Activated CD8-positive, alpha-beta memory T cell treated with anti-CD3 and anti-CD28 coated beads for 48 hours (primary cell): ENCODE measurements at regions not wholly inside any gene's neighbourhood (a gene's known extent, or its start where the extent isn't known, plus 50 kb on each side); places are given as distances from the start of the nearest gene placed in this dataset.
"Not testable (repeated sequence)": the region's sequence is repeated elsewhere in the genome, so short reads cannot be mapped to it uniquely, and the experiment has no call there.

Experiments
- DNase-seq, 3 experiments: peaks; one replicate each; pipeline ENCODE4 v3.0.0-alpha.2; 2020; ENCODE audit warnings: low read depth in 2 of 3, low spot score in 2 of 3

DNA sequence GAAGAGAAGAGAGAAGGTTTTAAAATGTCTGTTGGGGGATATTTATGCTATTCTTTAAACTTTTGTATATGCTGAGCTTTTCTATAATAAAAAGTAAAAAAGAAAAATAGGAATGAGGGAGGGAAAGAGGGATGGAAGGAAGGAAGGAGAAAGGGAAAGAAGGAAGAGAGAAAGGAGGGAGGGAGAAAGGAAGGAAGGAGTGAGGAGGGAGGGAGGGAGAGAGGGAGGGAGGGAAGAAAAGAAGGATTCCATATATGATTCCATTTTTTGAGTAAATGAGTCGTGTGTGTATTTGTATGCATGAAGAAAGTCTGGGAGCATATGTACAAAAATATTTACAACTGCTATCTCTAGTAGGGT, 120.9 kb upstream of the ZBTB40 start:
- DNase-seq: no peak

GRCh38 chr1:22331618-22332423, 119.8 kb upstream of the ZBTB40 start:
- DNase-seq: no peak

- DNase-seq: no peak
Observed at GRCh38 chr1:22332424-22332717, 119.3 kb upstream of the ZBTB40 start.

- DNase-seq: no peak
Observed at GRCh38 chr1:22332795-22333499, 118.7 kb upstream of the ZBTB40 start.

- DNase-seq: no peak
Observed at GRCh38 chr1:22333516-22334121, 118.0 kb upstream of the ZBTB40 start.

DNA sequence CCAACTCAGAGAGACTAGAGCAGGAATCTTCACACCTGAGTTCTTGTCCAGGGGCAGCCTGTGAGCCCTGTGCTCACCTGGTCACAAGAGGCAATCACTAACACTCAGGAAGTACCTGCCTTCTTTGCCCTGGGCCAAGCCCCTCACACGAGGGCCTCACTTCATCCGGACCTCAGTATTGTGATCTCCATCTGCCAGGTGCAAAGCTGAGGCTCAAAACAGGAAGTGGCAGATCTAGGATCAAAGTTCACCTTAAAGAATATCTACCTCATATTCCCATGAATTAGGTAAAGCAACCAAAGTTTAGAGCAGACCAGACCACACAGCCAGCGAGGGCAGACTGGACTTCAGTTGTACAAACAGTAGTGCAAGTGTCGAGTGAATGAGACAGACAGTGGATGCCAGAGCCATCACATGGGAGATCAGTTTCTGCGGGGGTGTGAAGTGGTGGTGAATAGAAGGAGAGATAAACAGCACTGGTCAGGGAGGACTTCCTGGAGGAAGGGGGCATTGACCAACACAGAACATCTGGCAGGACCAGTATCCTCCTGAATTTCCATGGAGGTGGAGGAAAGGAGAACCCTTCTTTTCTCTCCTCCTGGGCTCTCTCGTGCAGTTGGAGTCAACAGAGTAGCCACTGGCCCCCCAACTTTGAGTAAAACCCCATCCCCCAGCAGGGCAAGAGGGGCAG, 116.6 kb upstream of the ZBTB40 start:
- DNase-seq: no peak

- not testable (repeated sequence) for DNase-seq
Observed at GRCh38 chr1:22336274-22336673, 115.4 kb upstream of the ZBTB40 start.

- DNase-seq: not testable (repeated sequence)
Observed at GRCh38 chr1:22336696-22337545, 114.7 kb upstream of the ZBTB40 start.

DNA sequence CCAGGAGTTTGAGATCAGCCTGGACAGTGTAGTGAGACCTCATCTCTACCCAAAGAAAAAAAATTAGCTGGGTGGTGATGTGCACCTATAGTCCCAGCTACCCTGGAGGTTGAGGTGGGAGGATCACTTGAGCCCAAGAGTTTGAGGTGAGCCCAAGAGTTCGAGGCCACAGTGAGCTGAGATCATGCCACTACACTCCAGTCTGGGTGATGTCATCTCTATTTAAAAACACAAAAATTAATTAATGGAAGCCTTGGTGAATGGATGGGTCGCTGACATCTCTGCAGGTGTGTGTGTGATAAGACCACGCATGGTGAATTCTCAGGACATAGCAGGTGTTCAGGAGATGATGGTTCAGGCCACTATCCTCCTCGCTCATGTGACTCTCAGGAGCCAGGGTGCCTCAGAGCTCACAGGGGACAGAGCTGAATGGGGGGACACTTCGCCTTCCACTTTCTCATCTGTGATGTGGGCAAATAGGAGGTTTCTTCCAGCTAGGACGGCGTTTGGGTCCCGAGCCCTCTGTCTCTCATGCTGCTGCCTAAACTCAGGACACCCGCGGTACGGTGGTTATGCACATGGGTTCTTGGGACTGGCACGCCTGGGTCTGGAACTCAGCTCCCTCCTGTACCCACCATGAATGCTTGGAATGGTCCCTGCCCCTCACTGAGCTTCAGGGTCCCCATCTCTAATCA, 113.4 kb upstream of the ZBTB40 start:
- DNase-seq: no peak

DNA sequence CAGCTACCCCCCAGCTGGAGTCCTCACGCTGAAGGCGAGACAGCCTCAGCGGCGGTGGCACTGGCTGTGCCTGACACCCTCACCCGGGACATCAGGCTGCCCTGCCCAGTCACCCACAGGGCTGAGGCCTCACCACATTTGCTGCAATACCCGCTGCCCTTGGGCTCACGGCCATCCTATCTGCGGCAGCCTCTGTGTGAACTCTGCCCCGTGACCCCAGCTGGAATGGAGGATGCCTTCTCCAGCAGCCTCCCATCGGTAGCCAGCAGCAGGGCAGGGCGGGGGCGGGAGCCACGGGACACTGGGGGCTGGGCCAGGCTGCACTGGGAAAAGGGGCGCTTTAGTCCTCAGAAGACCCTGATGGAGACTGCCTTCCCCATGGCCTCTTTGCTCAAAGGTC, 112.4 kb upstream of the ZBTB40 start:
- DNase-seq: no peak

GRCh38 chr1:22340066-22340465, 111.6 kb upstream of the ZBTB40 start:
- no peak for DNase-seq

GRCh38 chr1:22340873-22341272, 110.8 kb upstream of the ZBTB40 start:
- DNase-seq: no peak

- no peak for DNase-seq
Observed at GRCh38 chr1:22341791-22342605, 109.7 kb upstream of the ZBTB40 start.

DNA sequence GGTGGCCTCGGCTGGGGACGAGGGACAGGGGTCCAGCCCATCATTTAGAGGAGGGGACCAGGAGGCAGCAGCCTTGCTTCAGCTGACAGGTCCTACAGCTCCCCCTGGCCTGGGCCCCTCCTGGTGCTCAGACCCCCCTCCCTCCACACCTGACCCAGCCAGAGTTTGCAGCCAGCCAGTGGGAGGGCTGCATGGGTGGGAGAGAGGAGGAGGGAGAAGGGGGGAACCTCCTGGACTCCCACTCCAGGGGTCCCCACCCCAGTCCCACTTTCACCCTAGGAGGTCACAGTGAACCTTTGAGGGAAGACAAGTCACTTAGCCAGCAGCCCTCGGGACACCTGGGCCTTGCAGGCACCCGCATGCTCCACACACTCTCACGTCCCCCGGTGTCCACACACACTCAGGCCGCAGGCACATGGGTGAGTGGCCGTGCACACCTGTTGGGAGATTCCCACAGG, 108.9 kb upstream of the ZBTB40 start:
- no peak for DNase-seq

GRCh38 chr1:22343456-22344328, 108.0 kb upstream of the ZBTB40 start:
- no peak for DNase-seq

DNA sequence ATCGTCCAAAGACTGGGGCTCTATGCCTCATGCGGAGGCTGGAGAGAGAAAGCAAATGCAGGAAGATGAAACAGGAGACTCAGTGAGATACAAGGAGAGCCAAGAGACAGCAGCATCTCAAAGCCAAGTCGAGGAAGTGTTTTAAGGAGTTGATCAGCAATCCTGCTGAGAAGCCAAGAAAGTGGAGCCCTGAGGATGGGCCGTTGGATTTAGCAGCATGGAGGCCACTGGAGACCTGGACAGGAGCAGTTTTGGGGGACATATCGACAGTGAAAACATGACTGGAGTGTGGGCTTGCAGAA, 107.4 kb upstream of the ZBTB40 start:
- DNase-seq: no peak

DNA sequence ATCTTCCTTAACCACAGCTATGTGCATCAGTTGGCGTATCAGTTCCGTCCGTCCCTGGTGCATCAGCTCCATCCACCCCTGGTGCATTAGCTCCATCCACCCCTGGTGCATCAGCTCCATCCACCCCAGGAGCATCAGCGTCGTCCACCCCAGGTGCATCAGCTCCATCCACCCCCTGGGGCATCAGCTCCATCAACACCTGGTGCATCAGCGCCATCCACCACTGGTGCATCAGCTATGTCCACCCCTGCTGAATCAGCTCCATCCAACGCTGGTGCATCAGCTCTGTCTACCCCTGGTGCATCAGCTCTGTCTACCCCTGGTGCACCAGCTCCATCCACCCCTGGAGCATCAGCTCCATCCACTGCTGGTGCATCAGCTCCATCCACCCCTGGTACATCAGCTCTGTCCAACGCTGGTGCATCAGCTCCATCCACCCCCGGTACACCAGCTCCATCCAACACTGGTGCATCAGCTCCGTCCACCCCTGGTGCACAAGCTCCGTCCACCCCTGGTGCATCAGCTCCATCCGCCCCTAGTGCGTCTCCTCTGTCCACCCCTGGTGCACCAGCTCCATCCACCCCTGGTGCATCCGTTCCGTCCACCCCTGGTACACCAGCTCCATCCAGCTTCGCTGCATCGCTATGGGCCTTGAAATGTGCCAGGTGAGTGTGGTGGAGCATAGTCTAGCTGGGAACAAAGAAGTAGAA, 106.6 kb upstream of the ZBTB40 start:
- no peak for DNase-seq
